ENCODE measurements at regions not wholly inside any gene's neighbourhood (a gene's known extent, or its start where the extent isn't known, plus 50 kb on each side); places are given as distances from the start of the nearest gene placed in this dataset.

DNA sequence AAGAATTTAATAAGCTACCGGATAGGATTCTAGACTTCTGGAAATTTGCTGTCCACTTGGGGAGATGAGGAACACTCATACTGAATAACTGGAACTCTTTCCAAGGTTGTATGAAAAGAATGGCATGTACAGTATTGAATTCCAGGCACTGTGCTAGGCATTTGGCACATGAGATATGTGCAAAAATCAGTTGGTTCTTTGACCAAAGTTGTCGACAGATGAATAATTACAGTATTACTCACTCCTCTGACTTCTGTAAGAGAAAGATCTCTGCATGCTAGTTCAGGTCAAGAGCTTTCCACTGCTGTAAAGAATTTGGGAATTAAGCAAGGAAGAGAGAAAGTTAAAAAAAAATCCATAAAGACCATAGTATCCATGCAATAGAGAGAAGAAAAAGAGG lies 764.7 kb downstream of the BCL11B start:
- Histone ChIP-seq H3K27me3 (no peaks in the 10 kb centered on the region), H3K4me3 (no peak overlapping the region), H3K27ac (replicated peaks in 1 of 4) (no peak overlapping the region), H3K9me3 (peaks cover 0 to 2% (median 0%) of the 10 kb centered on the region in 4 donors), H3K4me1 (peaks cover 0 to 3% (median 1%) of the 10 kb centered on the region in 4 donors), H3K36me3 (no peaks in the 10 kb centered on the region)
- intact Hi-C loops (cut with DNase I) = no loop called here
- WGBS = 75% methylated on average over 2 of the region's 2 CpGs
- no peak for DNase-seq (ENCODE audit: extremely low spot score)
- TF ChIP-seq, protein P1, sequence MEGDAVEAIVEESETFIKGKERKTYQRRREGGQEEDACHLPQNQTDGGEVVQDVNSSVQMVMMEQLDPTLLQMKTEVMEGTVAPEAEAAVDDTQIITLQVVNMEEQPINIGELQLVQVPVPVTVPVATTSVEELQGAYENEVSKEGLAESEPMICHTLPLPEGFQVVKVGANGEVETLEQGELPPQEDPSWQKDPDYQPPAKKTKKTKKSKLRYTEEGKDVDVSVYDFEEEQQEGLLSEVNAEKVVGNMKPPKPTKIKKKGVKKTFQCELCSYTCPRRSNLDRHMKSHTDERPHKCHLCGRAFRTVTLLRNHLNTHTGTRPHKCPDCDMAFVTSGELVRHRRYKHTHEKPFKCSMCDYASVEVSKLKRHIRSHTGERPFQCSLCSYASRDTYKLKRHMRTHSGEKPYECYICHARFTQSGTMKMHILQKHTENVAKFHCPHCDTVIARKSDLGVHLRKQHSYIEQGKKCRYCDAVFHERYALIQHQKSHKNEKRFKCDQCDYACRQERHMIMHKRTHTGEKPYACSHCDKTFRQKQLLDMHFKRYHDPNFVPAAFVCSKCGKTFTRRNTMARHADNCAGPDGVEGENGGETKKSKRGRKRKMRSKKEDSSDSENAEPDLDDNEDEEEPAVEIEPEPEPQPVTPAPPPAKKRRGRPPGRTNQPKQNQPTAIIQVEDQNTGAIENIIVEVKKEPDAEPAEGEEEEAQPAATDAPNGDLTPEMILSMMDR (IDR thresholded peaks at IDR 0.05) = no peak
- no peak for TF ChIP-seq POLR2A (IDR thresholded peaks at IDR 0.05; ENCODE audit: low read depth)
- TF ChIP-seq POLR2AphosphoS5 (IDR thresholded peaks at IDR 0.05) = no peak
- no peak for TF ChIP-seq EP300 (IDR thresholded peaks at IDR 0.05)

DNA sequence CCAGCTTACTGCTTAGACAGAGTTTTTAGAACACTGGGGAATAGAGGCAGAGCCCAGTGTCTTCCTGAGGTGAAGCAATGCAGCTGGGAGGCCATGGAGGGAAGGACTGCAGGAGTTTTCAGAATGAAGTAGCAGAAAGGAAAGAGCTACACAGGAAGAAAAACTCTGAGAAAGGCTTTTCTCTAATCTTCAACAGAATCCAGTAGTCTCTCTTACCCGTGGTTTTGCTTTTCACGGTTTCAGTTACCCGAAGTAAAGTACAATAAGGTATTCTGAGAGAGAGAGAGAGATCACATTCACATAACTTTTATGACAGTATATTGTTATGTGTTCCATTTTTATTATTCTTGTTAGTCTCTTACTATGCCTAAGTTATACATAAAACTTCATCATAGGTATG lies 761.6 kb downstream of the BCL11B start:
- H3K4me1 ChIP-seq = peaks cover 0 to 12% (median 6%) of the 10 kb centered on the region in 4 donors
- TF ChIP-seq POLR2AphosphoS5 (IDR thresholded peaks at IDR 0.05) (no peak), POLR2A (IDR thresholded peaks at IDR 0.05; ENCODE audit: low read depth) (no peak), EP300 (IDR thresholded peaks at IDR 0.05) (no peak)
- TF ChIP-seq, protein P1 (IDR thresholded peaks at IDR 0.05) = no peak
- no peaks in the 10 kb centered on the region for H3K27me3 ChIP-seq
- 87% methylated on average over 3 of the region's 3 CpGs for WGBS
- no peak for DNase-seq (ENCODE audit: extremely low spot score)
- H3K4me3 ChIP-seq = no peak overlapping the region
- intact Hi-C loops (cut with DNase I) = no loop called here
- peaks cover 0 to 2% (median 0%) of the 10 kb centered on the region in 4 donors for H3K9me3 ChIP-seq
- H3K36me3 ChIP-seq = no peaks in the 10 kb centered on the region
- H3K27ac ChIP-seq (replicated peaks in 1 of 4) = no peak overlapping the region

DNA sequence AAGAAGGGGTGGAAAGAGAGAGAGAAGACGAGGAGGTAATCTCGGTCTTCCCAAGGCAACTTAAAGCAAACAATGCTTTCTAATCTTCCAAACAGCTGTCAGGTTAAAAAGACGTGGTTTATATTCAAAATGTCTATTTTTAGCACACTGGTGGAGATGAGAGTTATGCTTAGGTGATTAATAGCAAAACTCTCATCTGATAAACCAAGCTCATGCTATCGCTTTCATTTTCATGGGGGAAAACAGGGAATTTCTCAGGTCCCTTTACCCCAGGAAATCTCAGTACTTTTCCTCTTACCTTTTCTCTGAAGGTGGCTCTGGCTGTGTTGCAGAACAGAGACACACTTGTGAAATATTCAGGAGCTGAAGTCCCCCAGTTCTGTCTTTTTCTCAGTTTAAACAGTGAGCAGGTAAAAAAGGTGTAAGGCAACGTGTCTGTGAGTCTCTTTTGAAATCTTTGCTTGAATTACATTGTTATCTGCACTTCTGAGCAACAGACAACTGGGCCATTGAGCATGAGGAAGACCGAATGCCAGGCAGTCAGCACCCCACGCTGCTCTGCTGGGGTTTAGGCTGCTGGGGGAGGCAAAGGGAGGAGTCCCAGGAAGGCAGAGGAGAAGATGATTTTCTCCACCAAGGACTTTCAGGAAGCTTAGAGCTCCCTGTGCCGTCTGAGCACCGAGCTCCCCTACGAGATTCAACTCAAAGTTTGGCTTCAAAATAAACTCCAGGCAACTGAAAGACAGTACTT lies 759.3 kb downstream of the BCL11B start:
- intact Hi-C loops (cut with DNase I) = no loop called here
- no peak overlapping the region for H3K4me3 ChIP-seq
- no peak for TF ChIP-seq POLR2A (IDR thresholded peaks at IDR 0.05; ENCODE audit: low read depth)
- TF ChIP-seq, protein P1 (IDR thresholded peaks at IDR 0.05) = no peak
- TF ChIP-seq EP300 (IDR thresholded peaks at IDR 0.05) = no peak
- H3K36me3 ChIP-seq = no peaks in the 10 kb centered on the region
- H3K9me3 ChIP-seq = peaks cover 0 to 2% (median 0%) of the 10 kb centered on the region in 4 donors
- peaks cover 0 to 2% (median 0%) of the 10 kb centered on the region in 4 donors for H3K27me3 ChIP-seq
- no peak overlapping the region for H3K27ac ChIP-seq (replicated peaks in 1 of 4)
- DNase-seq (ENCODE audit: extremely low spot score) = peak; percentile 66
- peaks cover 0 to 12% (median 6%) of the 10 kb centered on the region in 4 donors for H3K4me1 ChIP-seq
- WGBS = 29% methylated on average over 10 of the region's 10 CpGs

DNA sequence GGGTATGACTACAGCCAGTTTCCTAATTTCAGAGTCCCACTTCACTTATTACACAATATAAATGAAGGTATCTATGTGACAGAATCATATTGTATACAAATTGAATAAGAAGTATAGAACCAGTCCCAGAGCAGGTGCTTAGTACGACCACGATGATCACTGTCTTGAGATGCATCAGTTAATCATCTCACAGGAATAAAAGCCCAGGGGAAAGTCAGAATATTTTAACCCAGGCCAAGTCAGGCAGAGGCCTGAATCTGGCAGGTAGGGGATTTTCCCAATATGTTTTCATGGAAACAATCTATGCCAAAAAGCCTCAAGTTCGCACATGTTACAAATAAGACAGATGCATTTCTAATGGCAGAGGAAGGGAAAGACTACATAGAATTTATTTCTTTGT lies 758.4 kb downstream of the BCL11B start:
- intact Hi-C loops (cut with DNase I) = no loop called here
- 59% methylated on average over 3 of the region's 3 CpGs for WGBS
- TF ChIP-seq POLR2A (IDR thresholded peaks at IDR 0.05; ENCODE audit: low read depth) (no peak), POLR2AphosphoS5 (IDR thresholded peaks at IDR 0.05) (no peak), EP300 (IDR thresholded peaks at IDR 0.05) (no peak)
- TF ChIP-seq, protein P1 (IDR thresholded peaks at IDR 0.05) = no peak
- no peak overlapping the region for H3K4me3 ChIP-seq
- H3K4me1 ChIP-seq = peaks cover 0 to 12% (median 6%) of the 10 kb centered on the region in 4 donors
- H3K36me3 ChIP-seq = no peaks in the 10 kb centered on the region
- H3K27me3 ChIP-seq = peaks cover 0 to 11% (median 0%) of the 10 kb centered on the region in 4 donors
- H3K27ac ChIP-seq (replicated peaks in 1 of 4) = no peak overlapping the region
- no peaks in the 10 kb centered on the region for H3K9me3 ChIP-seq
- DNase-seq (ENCODE audit: extremely low spot score) = peak; percentile 66
